ENCODE measurements at regions not wholly inside any gene's neighbourhood (a gene's known extent, or its start where the extent isn't known, plus 50 kb on each side); places are given as distances from the start of the nearest gene placed in this dataset.

DNA sequence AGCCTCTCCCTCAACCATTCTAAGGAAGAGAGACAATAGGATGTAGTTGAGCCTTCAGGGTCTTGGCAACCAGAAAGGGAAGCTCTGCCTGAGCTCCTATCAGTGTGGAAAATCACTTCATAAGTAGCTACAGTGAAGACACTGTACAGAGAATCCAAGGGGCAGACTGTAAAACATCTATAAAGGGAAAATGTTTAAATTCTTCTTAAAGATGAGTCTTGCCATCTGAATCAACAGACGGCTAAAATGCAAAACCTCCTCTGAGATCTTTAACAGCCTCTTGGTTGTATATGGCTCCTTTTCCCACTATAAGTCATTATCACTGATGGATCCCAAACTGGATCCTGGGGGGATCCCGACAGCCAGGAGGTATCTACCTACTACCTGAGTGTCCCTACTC lies 239.2 kb upstream of the SOX9 start:
- no peaks in the 10 kb centered on the region for H4K20me1 ChIP-seq (replicated peaks; ENCODE audit: control insufficient read depth, extremely low read depth, insufficient read depth, low read length)
- H3K27me3 ChIP-seq (ENCODE audit: control insufficient read depth in 2 of 2, insufficient read depth in 2 of 2, low read length in 2 of 2), result no peaks in the 10 kb centered on the region
- DNase-seq (ENCODE audit: low read depth, low spot score) (no peak), FAIRE-seq (no peak)
- BruUV-seq (replicated peaks), result no TSS peak
- H3K9ac ChIP-seq (replicated peaks; ENCODE audit: extremely low read depth, insufficient read depth, low read length), result no peak overlapping the region
- POLR2A ChIA-PET, result interaction anchor here (0.6 kb wide), 1 partner anchor 415 kb away, joined by 3 read pairs; no protein-coding TSS in a partner anchor
- no peak overlapping the region for H3K27ac ChIP-seq (ENCODE audit: insufficient read depth, low read depth, low read length)
- no peak overlapping the region for H3K4me3 ChIP-seq (replicated peaks in 1 of 3; ENCODE audit: insufficient read depth in 1 of 3, low read depth in 1 of 3, low read length in 3 of 3)
- peaks cover 5% of the 10 kb centered on the region for H3K9me3 ChIP-seq (replicated peaks; ENCODE audit: control insufficient read depth, insufficient read depth, low read length)
- H3K79me2 ChIP-seq (ENCODE audit: control insufficient read depth, insufficient read depth, low read length), result no peaks in the 10 kb centered on the region
- H3K9me1 ChIP-seq (replicated peaks; ENCODE audit: control insufficient read depth, extremely low read depth, insufficient read depth, low read length), result no peaks in the 10 kb centered on the region
- CTCF ChIA-PET, result no interaction called here
- dilution Hi-C loops (cut with MboI; ENCODE audit: extremely low pct_ligation_motif_present, low sequenced_read_pairs), result no loop called here
- no peak overlapping the region for H3K4me2 ChIP-seq (ENCODE audit: insufficient read depth, low read length)
- no peaks in the 10 kb centered on the region for H3K4me1 ChIP-seq (ENCODE audit: control insufficient read depth, extremely low read depth, insufficient read depth, low read length)
- intact Hi-C loops (cut with micrococcal nuclease), result no loop called here
- H2AFZ ChIP-seq (ENCODE audit: low read depth, low read length), result no peak overlapping the region
- no peaks in the 10 kb centered on the region for H3K36me3 ChIP-seq (ENCODE audit: control insufficient read depth in 2 of 2, extremely low read depth in 1 of 2, insufficient read depth in 2 of 2, low read length in 2 of 2)
- TF ChIP-seq, protein P1, sequence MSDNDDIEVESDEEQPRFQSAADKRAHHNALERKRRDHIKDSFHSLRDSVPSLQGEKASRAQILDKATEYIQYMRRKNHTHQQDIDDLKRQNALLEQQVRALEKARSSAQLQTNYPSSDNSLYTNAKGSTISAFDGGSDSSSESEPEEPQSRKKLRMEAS (IDR thresholded peaks at IDR 0.05; ENCODE audit: insufficient read depth, insufficient read length), result no peak
- no peak for TF ChIP-seq FOS (IDR thresholded peaks at IDR 0.05; ENCODE audit: borderline replicate concordance, insufficient read depth, low read length)
- no peak for TF ChIP-seq POLR2A (IDR thresholded peaks at IDR 0.05; ENCODE audit: low read depth, low read length)
- TF ChIP-seq POLR2AphosphoS5 (IDR thresholded peaks at IDR 0.05; ENCODE audit: insufficient read depth, low read depth, low read length), result no peak
- TF ChIP-seq JUN (IDR thresholded peaks at IDR 0.05; ENCODE audit: borderline replicate concordance, insufficient read depth, insufficient read length, low read depth), result no peak
- no peak for TF ChIP-seq GATA2 (IDR thresholded peaks at IDR 0.05; ENCODE audit: insufficient read depth, insufficient read length, low read depth, low read length)

DNA sequence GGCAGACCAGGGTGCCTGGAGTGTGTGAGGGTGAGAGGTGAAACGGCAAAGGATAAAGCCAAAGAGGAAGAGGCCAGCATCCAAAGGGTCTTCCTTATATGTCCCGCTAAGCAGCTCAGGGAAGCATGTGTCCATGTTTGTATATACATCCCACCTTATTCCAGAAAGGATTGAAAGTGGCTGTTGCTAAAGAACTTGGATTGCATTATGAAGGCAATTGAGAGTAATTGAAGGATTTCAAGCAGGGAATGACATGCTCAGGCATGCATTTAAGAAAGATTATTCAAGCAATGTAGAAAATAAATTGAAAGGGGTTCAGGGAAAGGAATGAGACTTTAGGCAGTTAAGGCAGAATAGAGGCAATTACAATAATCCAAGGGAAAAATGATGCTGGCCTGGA lies 237.6 kb upstream of the SOX9 start:
- no peaks in the 10 kb centered on the region for H3K27me3 ChIP-seq (ENCODE audit: control insufficient read depth in 2 of 2, insufficient read depth in 2 of 2, low read length in 2 of 2)
- BruUV-seq (replicated peaks), result no TSS peak
- intact Hi-C loops (cut with micrococcal nuclease) (no loop called here), dilution Hi-C loops (cut with MboI; ENCODE audit: extremely low pct_ligation_motif_present, low sequenced_read_pairs) (no loop called here)
- H3K36me3 ChIP-seq (ENCODE audit: control insufficient read depth in 2 of 2, extremely low read depth in 1 of 2, insufficient read depth in 2 of 2, low read length in 2 of 2), result no peaks in the 10 kb centered on the region
- no peak overlapping the region for H2AFZ ChIP-seq (ENCODE audit: low read depth, low read length)
- no peaks in the 10 kb centered on the region for H3K79me2 ChIP-seq (ENCODE audit: control insufficient read depth, insufficient read depth, low read length)
- ChIA-PET CTCF (no interaction called here), POLR2A (no interaction called here)
- TF ChIP-seq, protein P1 (IDR thresholded peaks at IDR 0.05; ENCODE audit: insufficient read depth, insufficient read length), result no peak
- TF ChIP-seq GATA2 (IDR thresholded peaks at IDR 0.05; ENCODE audit: insufficient read depth, insufficient read length, low read depth, low read length) (no peak), JUN (IDR thresholded peaks at IDR 0.05; ENCODE audit: borderline replicate concordance, insufficient read depth, insufficient read length, low read depth) (no peak), EZH2 (IDR thresholded peaks at IDR 0.05; ENCODE audit: borderline replicate concordance, low read depth, low read length, severe bottlenecking) (no peak), MYC (IDR thresholded peaks at IDR 0.05; ENCODE audit: low read depth, low read length) (no peak), POLR2A (IDR thresholded peaks at IDR 0.05; ENCODE audit: low read depth, low read length) (no peak), POLR2AphosphoS5 (IDR thresholded peaks at IDR 0.05; ENCODE audit: insufficient read depth, low read depth, low read length) (no peak), FOS (IDR thresholded peaks at IDR 0.05; ENCODE audit: borderline replicate concordance, insufficient read depth, low read length) (no peak)
- TF ChIP-seq, protein P2, sequence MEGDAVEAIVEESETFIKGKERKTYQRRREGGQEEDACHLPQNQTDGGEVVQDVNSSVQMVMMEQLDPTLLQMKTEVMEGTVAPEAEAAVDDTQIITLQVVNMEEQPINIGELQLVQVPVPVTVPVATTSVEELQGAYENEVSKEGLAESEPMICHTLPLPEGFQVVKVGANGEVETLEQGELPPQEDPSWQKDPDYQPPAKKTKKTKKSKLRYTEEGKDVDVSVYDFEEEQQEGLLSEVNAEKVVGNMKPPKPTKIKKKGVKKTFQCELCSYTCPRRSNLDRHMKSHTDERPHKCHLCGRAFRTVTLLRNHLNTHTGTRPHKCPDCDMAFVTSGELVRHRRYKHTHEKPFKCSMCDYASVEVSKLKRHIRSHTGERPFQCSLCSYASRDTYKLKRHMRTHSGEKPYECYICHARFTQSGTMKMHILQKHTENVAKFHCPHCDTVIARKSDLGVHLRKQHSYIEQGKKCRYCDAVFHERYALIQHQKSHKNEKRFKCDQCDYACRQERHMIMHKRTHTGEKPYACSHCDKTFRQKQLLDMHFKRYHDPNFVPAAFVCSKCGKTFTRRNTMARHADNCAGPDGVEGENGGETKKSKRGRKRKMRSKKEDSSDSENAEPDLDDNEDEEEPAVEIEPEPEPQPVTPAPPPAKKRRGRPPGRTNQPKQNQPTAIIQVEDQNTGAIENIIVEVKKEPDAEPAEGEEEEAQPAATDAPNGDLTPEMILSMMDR (IDR thresholded peaks at IDR 0.05; ENCODE audit: extremely low read depth in 1 of 2, insufficient read depth in 1 of 2, low read depth in 1 of 2, low read length in 2 of 2), result no peak
- no peaks in the 10 kb centered on the region for H3K4me1 ChIP-seq (ENCODE audit: control insufficient read depth, extremely low read depth, insufficient read depth, low read length)
- DNase-seq (ENCODE audit: low read depth, low spot score) (no peak), FAIRE-seq (no peak)
- H3K4me2 ChIP-seq (ENCODE audit: insufficient read depth, low read length), result no peak overlapping the region
- H3K4me3 ChIP-seq (replicated peaks in 1 of 3; ENCODE audit: insufficient read depth in 1 of 3, low read depth in 1 of 3, low read length in 3 of 3), result no peak overlapping the region
- H3K9me3 ChIP-seq (replicated peaks; ENCODE audit: control insufficient read depth, insufficient read depth, low read length), result peaks cover 5% of the 10 kb centered on the region
- H3K9me1 ChIP-seq (replicated peaks; ENCODE audit: control insufficient read depth, extremely low read depth, insufficient read depth, low read length), result no peaks in the 10 kb centered on the region
- no peak overlapping the region for H3K9ac ChIP-seq (replicated peaks; ENCODE audit: extremely low read depth, insufficient read depth, low read length)
- no peaks in the 10 kb centered on the region for H4K20me1 ChIP-seq (replicated peaks; ENCODE audit: control insufficient read depth, extremely low read depth, insufficient read depth, low read length)
- H3K27ac ChIP-seq (ENCODE audit: insufficient read depth, low read depth, low read length), result no peak overlapping the region

Measured in endothelial cell of umbilical vein (primary cell).